ENCODE measurements at regions not wholly inside any gene's neighbourhood (a gene's known extent, or its start where the extent isn't known, plus 50 kb on each side); places are given as distances from the start of the nearest gene placed in this dataset.

DNA sequence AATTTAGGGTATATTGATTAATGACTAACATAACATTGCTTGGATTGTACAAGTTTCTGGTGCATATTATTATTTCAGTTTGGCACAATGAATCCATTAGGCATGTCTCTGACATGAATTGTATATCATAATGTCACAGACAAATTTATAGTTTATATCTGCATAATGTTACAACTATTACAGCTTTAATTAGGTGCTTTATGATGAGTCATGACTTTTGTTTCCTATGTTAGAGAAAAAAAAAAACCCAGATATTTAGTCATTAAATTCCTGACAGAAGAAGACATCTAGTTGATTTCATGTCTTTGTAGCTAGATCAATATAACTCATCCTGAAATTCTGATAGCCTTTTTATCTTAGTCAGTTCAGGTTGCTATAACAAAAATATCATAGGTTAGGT is 385.7 kb upstream of the EPHA5 start:
- no peak for DNase-seq (ENCODE audit: unreplicated experiment)
- no TSS peak for BruUV-seq (replicated peaks)
- TF ChIP-seq, protein P1, sequence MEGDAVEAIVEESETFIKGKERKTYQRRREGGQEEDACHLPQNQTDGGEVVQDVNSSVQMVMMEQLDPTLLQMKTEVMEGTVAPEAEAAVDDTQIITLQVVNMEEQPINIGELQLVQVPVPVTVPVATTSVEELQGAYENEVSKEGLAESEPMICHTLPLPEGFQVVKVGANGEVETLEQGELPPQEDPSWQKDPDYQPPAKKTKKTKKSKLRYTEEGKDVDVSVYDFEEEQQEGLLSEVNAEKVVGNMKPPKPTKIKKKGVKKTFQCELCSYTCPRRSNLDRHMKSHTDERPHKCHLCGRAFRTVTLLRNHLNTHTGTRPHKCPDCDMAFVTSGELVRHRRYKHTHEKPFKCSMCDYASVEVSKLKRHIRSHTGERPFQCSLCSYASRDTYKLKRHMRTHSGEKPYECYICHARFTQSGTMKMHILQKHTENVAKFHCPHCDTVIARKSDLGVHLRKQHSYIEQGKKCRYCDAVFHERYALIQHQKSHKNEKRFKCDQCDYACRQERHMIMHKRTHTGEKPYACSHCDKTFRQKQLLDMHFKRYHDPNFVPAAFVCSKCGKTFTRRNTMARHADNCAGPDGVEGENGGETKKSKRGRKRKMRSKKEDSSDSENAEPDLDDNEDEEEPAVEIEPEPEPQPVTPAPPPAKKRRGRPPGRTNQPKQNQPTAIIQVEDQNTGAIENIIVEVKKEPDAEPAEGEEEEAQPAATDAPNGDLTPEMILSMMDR (IDR thresholded peaks at IDR 0.05; ENCODE audit: unreplicated experiment): no peak
- peaks cover 7% of the 10 kb centered on the region for H3K36me3 Mint-ChIP-seq (ENCODE audit: insufficient read depth, unreplicated experiment)
- no peak overlapping the region for H3K4me3 Mint-ChIP-seq (ENCODE audit: unreplicated experiment)
- no peaks in the 10 kb centered on the region for H3K4me1 Mint-ChIP-seq (ENCODE audit: insufficient read depth, unreplicated experiment)
- H3K27me3 Mint-ChIP-seq (ENCODE audit: insufficient read depth, unreplicated experiment): no peaks in the 10 kb centered on the region
- ChIA-PET CTCF (no interaction called here), POLR2A (interaction anchor here (0.6 kb wide), 1 partner anchor 169 kb away, joined by 3 read pairs; no protein-coding TSS in a partner anchor)
- no peaks in the 10 kb centered on the region for H3K9me3 Mint-ChIP-seq (ENCODE audit: unreplicated experiment)
- intact Hi-C loops (cut with micrococcal nuclease): no loop called here
- H3K27ac Mint-ChIP-seq (ENCODE audit: low read depth, unreplicated experiment): no peak overlapping the region

DNA sequence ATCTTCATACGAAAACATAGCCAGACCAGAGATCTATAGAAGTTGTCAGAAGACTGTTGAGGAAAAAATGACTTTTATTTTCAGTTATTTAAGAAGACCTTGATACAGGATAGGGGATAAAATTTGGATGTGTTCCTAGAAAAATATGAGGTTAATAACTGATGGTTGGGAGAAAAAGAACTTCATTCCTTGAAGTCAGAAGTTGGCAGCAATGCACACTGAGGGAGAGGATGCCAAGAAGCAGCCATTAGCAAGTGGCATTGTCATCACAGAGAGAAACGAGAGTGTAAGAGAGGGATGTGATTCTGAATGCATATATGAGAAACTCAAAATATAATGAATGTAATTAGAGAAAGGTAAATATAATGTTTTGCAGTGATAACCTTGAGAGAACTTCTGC is 382.1 kb upstream of the EPHA5 start:
- TF ChIP-seq, protein P1 (IDR thresholded peaks at IDR 0.05; ENCODE audit: unreplicated experiment): no peak
- no peak overlapping the region for H3K27ac Mint-ChIP-seq (ENCODE audit: low read depth, unreplicated experiment)
- ChIA-PET POLR2A (no interaction called here), CTCF (no interaction called here)
- no peak for DNase-seq (ENCODE audit: unreplicated experiment)
- BruUV-seq (replicated peaks): no TSS peak
- peaks cover 7% of the 10 kb centered on the region for H3K36me3 Mint-ChIP-seq (ENCODE audit: insufficient read depth, unreplicated experiment)
- H3K27me3 Mint-ChIP-seq (ENCODE audit: insufficient read depth, unreplicated experiment): no peaks in the 10 kb centered on the region
- no peaks in the 10 kb centered on the region for H3K9me3 Mint-ChIP-seq (ENCODE audit: unreplicated experiment)
- intact Hi-C loops (cut with micrococcal nuclease): no loop called here
- H3K4me3 Mint-ChIP-seq (ENCODE audit: unreplicated experiment): no peak overlapping the region
- no peaks in the 10 kb centered on the region for H3K4me1 Mint-ChIP-seq (ENCODE audit: insufficient read depth, unreplicated experiment)

DNA sequence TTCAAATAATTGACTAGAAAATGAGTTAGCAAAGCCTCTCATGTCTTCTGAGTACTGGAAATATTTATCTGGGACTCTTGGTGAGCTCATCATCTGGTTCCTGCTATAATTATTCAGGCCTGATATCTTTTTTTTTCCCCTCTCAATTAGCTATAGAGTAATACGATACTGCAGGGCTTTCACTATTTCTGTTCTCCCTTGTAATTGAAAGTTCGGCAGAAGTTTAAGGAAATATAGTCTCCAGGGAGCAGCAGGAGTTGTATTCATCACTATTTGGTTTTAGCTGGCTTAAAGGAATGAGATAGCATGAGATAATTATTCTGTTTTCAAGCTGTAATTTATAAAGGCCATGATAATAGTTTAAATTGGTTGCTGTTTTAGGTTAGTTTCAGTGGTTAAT is 378.6 kb upstream of the EPHA5 start:
- H3K36me3 Mint-ChIP-seq (ENCODE audit: insufficient read depth, unreplicated experiment): peaks cover 7% of the 10 kb centered on the region
- no peak for DNase-seq (ENCODE audit: unreplicated experiment)
- TF ChIP-seq, protein P1 (IDR thresholded peaks at IDR 0.05; ENCODE audit: unreplicated experiment): no peak
- intact Hi-C loops (cut with micrococcal nuclease): no loop called here
- H3K27ac Mint-ChIP-seq (ENCODE audit: low read depth, unreplicated experiment): no peak overlapping the region
- ChIA-PET POLR2A (no interaction called here), CTCF (interaction anchor here (0.6 kb wide), 1 partner anchor 1269 kb away, joined by 4 read pairs; no protein-coding TSS in a partner anchor)
- H3K27me3 Mint-ChIP-seq (ENCODE audit: insufficient read depth, unreplicated experiment): no peaks in the 10 kb centered on the region
- H3K4me1 Mint-ChIP-seq (ENCODE audit: insufficient read depth, unreplicated experiment): no peaks in the 10 kb centered on the region
- H3K4me3 Mint-ChIP-seq (ENCODE audit: unreplicated experiment): no peak overlapping the region
- BruUV-seq (replicated peaks): no TSS peak
- H3K9me3 Mint-ChIP-seq (ENCODE audit: unreplicated experiment): no peaks in the 10 kb centered on the region

DNA sequence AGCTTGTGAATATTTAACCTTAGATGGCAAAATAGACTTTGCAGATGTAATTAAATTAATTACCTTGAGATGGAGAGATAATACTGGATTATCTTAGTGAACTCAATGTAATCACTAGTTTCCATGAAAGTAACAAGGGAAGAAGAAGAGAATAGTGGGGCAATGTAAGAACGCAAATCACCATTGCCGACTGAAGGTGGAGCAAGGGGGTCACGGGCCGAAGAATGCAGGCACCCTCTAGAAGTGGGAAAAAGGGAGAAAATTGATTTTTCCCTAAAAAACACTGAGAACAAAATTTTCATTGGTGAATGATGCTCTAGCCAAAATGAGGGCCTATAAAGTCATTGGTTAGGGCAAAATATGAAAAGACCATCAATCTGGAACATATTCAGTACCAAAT is 375.6 kb upstream of the EPHA5 start:
- ChIA-PET POLR2A (no interaction called here), CTCF (interaction anchor here (0.8 kb wide), 1 partner anchor 1389 kb away, joined by 3 read pairs; no protein-coding TSS in a partner anchor)
- no TSS peak for BruUV-seq (replicated peaks)
- no peak for DNase-seq (ENCODE audit: unreplicated experiment)
- no peaks in the 10 kb centered on the region for H3K9me3 Mint-ChIP-seq (ENCODE audit: unreplicated experiment)
- H3K4me3 Mint-ChIP-seq (ENCODE audit: unreplicated experiment): no peak overlapping the region
- H3K36me3 Mint-ChIP-seq (ENCODE audit: insufficient read depth, unreplicated experiment): no peaks in the 10 kb centered on the region
- H3K27me3 Mint-ChIP-seq (ENCODE audit: insufficient read depth, unreplicated experiment): no peaks in the 10 kb centered on the region
- TF ChIP-seq, protein P1 (IDR thresholded peaks at IDR 0.05; ENCODE audit: unreplicated experiment): no peak
- intact Hi-C loops (cut with micrococcal nuclease): no loop called here
- no peaks in the 10 kb centered on the region for H3K4me1 Mint-ChIP-seq (ENCODE audit: insufficient read depth, unreplicated experiment)
- no peak overlapping the region for H3K27ac Mint-ChIP-seq (ENCODE audit: low read depth, unreplicated experiment)
